ENCODE measurements at regions not wholly inside any gene's neighbourhood (a gene's known extent, or its start where the extent isn't known, plus 50 kb on each side); places are given as distances from the start of the nearest gene placed in this dataset.

GRCh38 chr11:103773537-103773936 lies 262.9 kb upstream of the DDI1 start:
- no peak for TF ChIP-seq CTCF (IDR thresholded peaks at IDR 0.05; ENCODE audit: extremely low read depth, low read depth, low read length)
- Histone ChIP-seq H3K79me2 (ENCODE audit: insufficient read depth, low read length) (no peaks in the 10 kb centered on the region), H3K4me3 (ENCODE audit: insufficient read depth, low read length) (no peak overlapping the region), H3K27me3 (ENCODE audit: insufficient read depth, low read length) (no peaks in the 10 kb centered on the region), H3K4me1 (ENCODE audit: insufficient read depth, low read length) (peaks cover 11% of the 10 kb centered on the region), H4K20me1 (ENCODE audit: insufficient read depth, low read length) (no peaks in the 10 kb centered on the region), H3K36me3 (ENCODE audit: insufficient read depth, low read length) (no peaks in the 10 kb centered on the region), H3K4me2 (ENCODE audit: insufficient read depth, low read length) (peak overlapping the region; percentile 49), H2AFZ (ENCODE audit: low read length) (no peak overlapping the region), H3K9me3 (ENCODE audit: low read depth, low read length) (no peaks in the 10 kb centered on the region), H3K27ac (ENCODE audit: low read depth, low read length) (peak overlapping the region; percentile 17)
- no peak for DNase-seq (ENCODE audit: insufficient read length, low spot score, missing footprints)

GRCh38 chr11:103779054-103779453 lies 257.4 kb upstream of the DDI1 start:
- H3K79me2 ChIP-seq (ENCODE audit: insufficient read depth, low read length), result no peaks in the 10 kb centered on the region
- H3K36me3 ChIP-seq (ENCODE audit: insufficient read depth, low read length), result no peaks in the 10 kb centered on the region
- DNase-seq (ENCODE audit: insufficient read length, low spot score, missing footprints), result no peak
- H3K4me1 ChIP-seq (ENCODE audit: insufficient read depth, low read length), result no peaks in the 10 kb centered on the region
- H4K20me1 ChIP-seq (ENCODE audit: insufficient read depth, low read length), result no peaks in the 10 kb centered on the region
- H2AFZ ChIP-seq (ENCODE audit: low read length), result no peak overlapping the region
- H3K27me3 ChIP-seq (ENCODE audit: insufficient read depth, low read length), result no peaks in the 10 kb centered on the region
- no peak overlapping the region for H3K4me2 ChIP-seq (ENCODE audit: insufficient read depth, low read length)
- no peak overlapping the region for H3K27ac ChIP-seq (ENCODE audit: low read depth, low read length)
- TF ChIP-seq CTCF (IDR thresholded peaks at IDR 0.05; ENCODE audit: extremely low read depth, low read depth, low read length), result no peak
- H3K9me3 ChIP-seq (ENCODE audit: low read depth, low read length), result no peaks in the 10 kb centered on the region
- H3K4me3 ChIP-seq (ENCODE audit: insufficient read depth, low read length), result no peak overlapping the region

GRCh38 chr11:103789952-103790351 lies 246.5 kb upstream of the DDI1 start:
- H3K4me3 ChIP-seq (ENCODE audit: insufficient read depth, low read length), result no peak overlapping the region
- H4K20me1 ChIP-seq (ENCODE audit: insufficient read depth, low read length), result no peaks in the 10 kb centered on the region
- DNase-seq (ENCODE audit: insufficient read length, low spot score, missing footprints), result no peak
- TF ChIP-seq CTCF (IDR thresholded peaks at IDR 0.05; ENCODE audit: extremely low read depth, low read depth, low read length), result no peak
- H3K27ac ChIP-seq (ENCODE audit: low read depth, low read length), result no peak overlapping the region
- no peaks in the 10 kb centered on the region for H3K36me3 ChIP-seq (ENCODE audit: insufficient read depth, low read length)
- no peaks in the 10 kb centered on the region for H3K9me3 ChIP-seq (ENCODE audit: low read depth, low read length)
- H3K4me2 ChIP-seq (ENCODE audit: insufficient read depth, low read length), result no peak overlapping the region
- H2AFZ ChIP-seq (ENCODE audit: low read length), result no peak overlapping the region
- H3K79me2 ChIP-seq (ENCODE audit: insufficient read depth, low read length), result no peaks in the 10 kb centered on the region
- H3K27me3 ChIP-seq (ENCODE audit: insufficient read depth, low read length), result no peaks in the 10 kb centered on the region
- H3K4me1 ChIP-seq (ENCODE audit: insufficient read depth, low read length), result no peaks in the 10 kb centered on the region

- no peaks in the 10 kb centered on the region for H3K36me3 ChIP-seq (ENCODE audit: insufficient read depth, low read length)
- no peaks in the 10 kb centered on the region for H3K79me2 ChIP-seq (ENCODE audit: insufficient read depth, low read length)
- peaks cover 1% of the 10 kb centered on the region for H3K4me1 ChIP-seq (ENCODE audit: insufficient read depth, low read length)
- H3K27ac ChIP-seq (ENCODE audit: low read depth, low read length), result peak overlapping the region; percentile 49
- H3K9me3 ChIP-seq (ENCODE audit: low read depth, low read length), result no peaks in the 10 kb centered on the region
- no peak overlapping the region for H3K4me3 ChIP-seq (ENCODE audit: insufficient read depth, low read length)
- no peak for TF ChIP-seq CTCF (IDR thresholded peaks at IDR 0.05; ENCODE audit: extremely low read depth, low read depth, low read length)
- no peak for DNase-seq (ENCODE audit: insufficient read length, low spot score, missing footprints)
- H4K20me1 ChIP-seq (ENCODE audit: insufficient read depth, low read length), result no peaks in the 10 kb centered on the region
- no peak overlapping the region for H3K4me2 ChIP-seq (ENCODE audit: insufficient read depth, low read length)
- no peak overlapping the region for H2AFZ ChIP-seq (ENCODE audit: low read length)
- H3K27me3 ChIP-seq (ENCODE audit: insufficient read depth, low read length), result no peaks in the 10 kb centered on the region
These were observed 243.4 kb upstream of the DDI1 start for GRCh38 chr11:103792981-103793468.
